Testis (tissue), 2 donors: ENCODE measurements at regions not wholly inside any gene's neighbourhood (a gene's known extent, or its start where the extent isn't known, plus 50 kb on each side); places are given as distances from the start of the nearest gene placed in this dataset.

Experiments used
- POLR2A ChIP-seq: fragments of 450-650 bp; IDR thresholded peaks from one replicate; pipeline ENCODE4 v1.6.1; 2017; ENCODE audit warnings: antibody characterized with exemption, mild to moderate bottlenecking, moderate library complexity
- TF ChIP-seq, protein P1 (sequence below), 3 experiments: fragments of 450-650 bp in 2 of 3; fragments of 200-600 bp in 1 of 3; sonication (generic) in 1 of 3; IDR thresholded peaks; one replicate each; pipeline ENCODE4 v1.5.1; 2016 to 2019; ENCODE audit warnings: antibody characterized with exemption in 3 of 3, mild to moderate bottlenecking in 2 of 3, moderate library complexity in 1 of 3

DNA sequence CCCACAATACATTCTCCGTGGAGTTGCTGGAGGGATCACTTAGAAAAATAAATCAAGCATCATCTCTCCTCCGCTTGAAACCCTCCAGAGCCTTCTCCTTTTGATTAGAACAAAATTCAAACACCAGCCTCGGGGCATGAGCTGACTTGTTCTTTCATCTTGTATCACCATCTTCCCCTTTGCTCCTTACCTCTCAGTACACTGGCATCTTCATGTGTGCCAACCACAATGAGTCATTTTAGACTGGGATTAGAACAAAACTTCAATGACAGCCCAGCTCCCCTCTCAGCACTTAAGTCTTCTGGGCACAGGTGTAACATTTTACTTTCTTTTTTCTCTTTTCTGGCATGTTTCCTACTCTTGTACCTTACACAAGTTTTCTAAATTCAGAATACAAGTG, 1159.2 kb upstream of the TMEM132C start:
- TF ChIP-seq, protein P1, sequence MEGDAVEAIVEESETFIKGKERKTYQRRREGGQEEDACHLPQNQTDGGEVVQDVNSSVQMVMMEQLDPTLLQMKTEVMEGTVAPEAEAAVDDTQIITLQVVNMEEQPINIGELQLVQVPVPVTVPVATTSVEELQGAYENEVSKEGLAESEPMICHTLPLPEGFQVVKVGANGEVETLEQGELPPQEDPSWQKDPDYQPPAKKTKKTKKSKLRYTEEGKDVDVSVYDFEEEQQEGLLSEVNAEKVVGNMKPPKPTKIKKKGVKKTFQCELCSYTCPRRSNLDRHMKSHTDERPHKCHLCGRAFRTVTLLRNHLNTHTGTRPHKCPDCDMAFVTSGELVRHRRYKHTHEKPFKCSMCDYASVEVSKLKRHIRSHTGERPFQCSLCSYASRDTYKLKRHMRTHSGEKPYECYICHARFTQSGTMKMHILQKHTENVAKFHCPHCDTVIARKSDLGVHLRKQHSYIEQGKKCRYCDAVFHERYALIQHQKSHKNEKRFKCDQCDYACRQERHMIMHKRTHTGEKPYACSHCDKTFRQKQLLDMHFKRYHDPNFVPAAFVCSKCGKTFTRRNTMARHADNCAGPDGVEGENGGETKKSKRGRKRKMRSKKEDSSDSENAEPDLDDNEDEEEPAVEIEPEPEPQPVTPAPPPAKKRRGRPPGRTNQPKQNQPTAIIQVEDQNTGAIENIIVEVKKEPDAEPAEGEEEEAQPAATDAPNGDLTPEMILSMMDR (IDR thresholded peaks at IDR 0.05): no peak
- TF ChIP-seq POLR2A: no peak
